K562 (cell line): ENCODE measurements at regions not wholly inside any gene's neighbourhood (a gene's known extent, or its start where the extent isn't known, plus 50 kb on each side); places are given as distances from the start of the nearest gene placed in this dataset.

ENCODE experiments used
- ATF6 ChIP-seq: sonication (generic); formaldehyde crosslinking; IDR thresholded peaks from 2 replicates; pipeline ENCODE4 v1.4.0; 2020; ENCODE audit warnings: mild to moderate bottlenecking, missing genetic modification reagents
- CBX3 ChIP-seq, 2 experiments: IDR thresholded peaks; 1 replicate in 1 of 2; 2 replicates in 1 of 2; pipeline ENCODE4 v1.6.1; 2012; ENCODE audit warnings: inconsistent platforms in 2 of 2, low read length in 2 of 2, borderline replicate concordance in 1 of 2, control low read depth in 1 of 2
- EP400 ChIP-seq: fragments of 450-650 bp; IDR thresholded peaks from 2 replicates; pipeline ENCODE4 v1.6.1; 2017; ENCODE audit warnings: antibody characterized with exemption, mild to moderate bottlenecking, moderate library complexity
- FOXP1 ChIP-seq: sonication (generic); formaldehyde crosslinking; IDR thresholded peaks from 2 replicates; pipeline ENCODE4 v1.8.0; 2022; ENCODE audit warnings: mild to moderate bottlenecking, missing genetic modification reagents
- GMEB1 ChIP-seq: fragments of 250-450 bp; sonication (Bioruptor Pico); IDR thresholded peaks from 2 replicates; pipeline ENCODE4 v1.4.0; 2020; ENCODE audit warnings: mild to moderate bottlenecking
- GTF2A2 ChIP-seq: IDR thresholded peaks from 2 replicates; pipeline ENCODE4 v1.6.1; 2016; ENCODE audit warnings: mild to moderate bottlenecking, missing genetic modification characterization, missing compliant biosample characterization
- HNRNPLL ChIP-seq: fragments of 200-400 bp; formaldehyde crosslinking; IDR thresholded peaks from 2 replicates; pipeline ENCODE4 v1.6.1; 2017; ENCODE audit warnings: low read length, low read depth, mild to moderate bottlenecking; ENCODE audit not compliant: poor library complexity, severe bottlenecking
- KAT7 ChIP-seq: sonication (generic); formaldehyde crosslinking; IDR thresholded peaks from 2 replicates; pipeline ENCODE4 v1.8.0; 2022; ENCODE audit warnings: missing genetic modification reagents, mild to moderate bottlenecking, borderline replicate concordance
- KAT8 ChIP-seq: fragments of 450-650 bp; IDR thresholded peaks from 2 replicates; pipeline ENCODE4 v1.6.1; 2016; ENCODE audit warnings: low read depth, mild to moderate bottlenecking
- NCOA4 ChIP-seq: fragments of 450-650 bp; IDR thresholded peaks from 2 replicates; pipeline ENCODE4 v1.6.1; 2018; ENCODE audit warnings: mild to moderate bottlenecking; ENCODE audit not compliant: partially characterized antibody
- XRCC4 ChIP-seq: IDR thresholded peaks from one replicate; pipeline ENCODE4 v1.6.1; 2011; ENCODE audit not compliant: insufficient read depth, insufficient read length; ENCODE audit errors: extremely low read depth
- ZNF253 ChIP-seq: fragments of 250-450 bp; sonication (Bioruptor Pico); conservative IDR thresholded peaks from 2 replicates; pipeline ENCODE4 v1.6.1; 2021; ENCODE audit warnings: mild to moderate bottlenecking
- ZNF592 ChIP-seq: fragments of 450-650 bp; IDR thresholded peaks from 2 replicates; pipeline ENCODE4 v1.6.1; 2017; ENCODE audit warnings: antibody characterized with exemption, mild to moderate bottlenecking
- ZNF609 ChIP-seq: sonication (generic); formaldehyde crosslinking; IDR thresholded peaks from 2 replicates; pipeline ENCODE4 v1.8.1; 2023; ENCODE audit warnings: missing genetic modification reagents, mild to moderate bottlenecking, borderline replicate concordance
- ZNF644 ChIP-seq: fragments of 200-800 bp; sonication (Bioruptor generic); IDR thresholded peaks from 2 replicates; pipeline ENCODE4 v1.6.1; 2016; ENCODE audit warnings: low read depth, missing genetic modification characterization, missing compliant biosample characterization

- peak; percentile 52; the same call in 1 of the 2 replicates for TF ChIP-seq ZNF592
- TF ChIP-seq XRCC4 = no peak
- no peak for TF ChIP-seq KAT8
- no peak for TF ChIP-seq CBX3 (IDR thresholded peaks at IDR 0.05; ENCODE audit: borderline replicate concordance in 1 of 2, low read length in 2 of 2)
- no peak for TF ChIP-seq ZNF253 (CRISPR knock-in tag)
- no peak for TF ChIP-seq ZNF609 (CRISPR knock-in tag)
- TF ChIP-seq NCOA4 = no peak
- TF ChIP-seq FOXP1 (CRISPR knock-in tag) = no peak
- TF ChIP-seq GTF2A2 (tag) = 0 out of 2 replicates have a peak, but pooled peaks have one; percentile 55
- no peak for TF ChIP-seq EP400
- no peak for TF ChIP-seq ZNF644
- no peak for TF ChIP-seq KAT7
- no peak for TF ChIP-seq GMEB1 (CRISPR knock-in tag)
- TF ChIP-seq HNRNPLL = no peak
- TF ChIP-seq ATF6 (CRISPR knock-in tag) = no peak
These were observed 123.2 kb downstream of the KCNJ18 start (continued) for GRCh38 chr17:21815352-21816063.
